ENCODE measurements at regions not wholly inside any gene's neighbourhood (a gene's known extent, or its start where the extent isn't known, plus 50 kb on each side); places are given as distances from the start of the nearest gene placed in this dataset.
A peak's percentile ranks its signal among the peaks of the same experiment; 100 is the strongest.
"Not testable (repeated sequence)": the region's sequence is repeated elsewhere in the genome, so short reads cannot be mapped to it uniquely, and the experiment has no call there.

DNA sequence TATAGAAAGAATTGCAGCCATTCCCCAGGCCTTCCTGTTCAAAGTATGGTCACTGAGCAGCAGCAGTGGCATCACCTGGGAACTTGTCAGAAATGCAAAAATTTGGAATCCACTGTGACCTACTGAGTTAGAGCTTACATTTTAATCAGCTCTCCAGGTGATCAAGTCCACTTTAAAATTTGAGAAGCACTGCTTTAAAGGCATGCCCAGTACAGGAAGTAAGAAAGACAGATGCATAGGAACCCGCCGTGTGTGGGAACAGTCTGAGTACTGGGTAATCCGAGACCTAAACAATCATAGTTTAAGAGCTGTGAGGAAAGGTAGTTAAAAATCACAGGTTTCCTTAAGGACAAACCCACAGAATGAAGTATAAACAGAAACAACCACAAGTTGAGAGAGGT, 462.4 kb downstream of the RAB38 start:
- Histone ChIP-seq H3K27ac (ENCODE audit: insufficient read depth in 1 of 2, low read depth in 1 of 2, low read length in 2 of 2, poor library complexity in 1 of 2, severe bottlenecking in 2 of 2) (no peak overlapping the region), H3K36me3 (ENCODE audit: control insufficient read depth in 4 of 4, insufficient read depth in 4 of 4, low read length in 3 of 4) (no peaks in the 10 kb centered on the region), H3K27me3 (replicated peaks in 2 of 5; ENCODE audit: control insufficient read depth in 4 of 5, insufficient read depth in 5 of 5, low read length in 4 of 5) (no peaks in the 10 kb centered on the region), H3K4me1 (ENCODE audit: control extremely low read depth in 1 of 4, control insufficient read depth in 4 of 4, insufficient read depth in 4 of 4, low read length in 3 of 4) (no peaks in the 10 kb centered on the region), H3K9me3 (ENCODE audit: control extremely low read depth in 1 of 5, control insufficient read depth in 4 of 5, insufficient read depth in 2 of 5, low read depth in 1 of 5, low read length in 4 of 5) (no peaks in the 10 kb centered on the region), H3K4me3 (ENCODE audit: control insufficient read depth in 1 of 7, extremely low read depth in 1 of 7, insufficient read depth in 4 of 7, low read depth in 2 of 7, low read length in 6 of 7) (no peak overlapping the region)
- peak in 1 of 3 donors; percentile 13 for DNase-seq
- WGBS (ENCODE audit: insufficient coverage): no CpG with 5 or more reads among the region's 3 CpGs
- CTCF ChIA-PET: no interaction called here
- POLR2A ChIA-PET: no interaction called here

- Histone ChIP-seq H3K27ac (ENCODE audit: insufficient read depth in 1 of 2, low read depth in 1 of 2, low read length in 2 of 2, poor library complexity in 1 of 2, severe bottlenecking in 2 of 2) (no peak overlapping the region), H3K4me1 (ENCODE audit: control extremely low read depth in 1 of 4, control insufficient read depth in 4 of 4, insufficient read depth in 4 of 4, low read length in 3 of 4) (no peaks in the 10 kb centered on the region), H3K36me3 (ENCODE audit: control insufficient read depth in 4 of 4, insufficient read depth in 4 of 4, low read length in 3 of 4) (no peaks in the 10 kb centered on the region), H3K27me3 (replicated peaks in 2 of 5; ENCODE audit: control insufficient read depth in 4 of 5, insufficient read depth in 5 of 5, low read length in 4 of 5) (no peaks in the 10 kb centered on the region), H3K4me3 (ENCODE audit: control insufficient read depth in 1 of 7, extremely low read depth in 1 of 7, insufficient read depth in 4 of 7, low read depth in 2 of 7, low read length in 6 of 7) (no peak overlapping the region), H3K9me3 (ENCODE audit: control extremely low read depth in 1 of 5, control insufficient read depth in 4 of 5, insufficient read depth in 2 of 5, low read depth in 1 of 5, low read length in 4 of 5) (no peaks in the 10 kb centered on the region)
- no peak for DNase-seq
- ChIA-PET POLR2A (no interaction called here), CTCF (no interaction called here)
- 94% methylated on average over 2 of the region's 3 CpGs for WGBS (ENCODE audit: insufficient coverage)
Measured at GRCh38 chr11:87712391-87712790, 462.9 kb downstream of the RAB38 start.

DNA sequence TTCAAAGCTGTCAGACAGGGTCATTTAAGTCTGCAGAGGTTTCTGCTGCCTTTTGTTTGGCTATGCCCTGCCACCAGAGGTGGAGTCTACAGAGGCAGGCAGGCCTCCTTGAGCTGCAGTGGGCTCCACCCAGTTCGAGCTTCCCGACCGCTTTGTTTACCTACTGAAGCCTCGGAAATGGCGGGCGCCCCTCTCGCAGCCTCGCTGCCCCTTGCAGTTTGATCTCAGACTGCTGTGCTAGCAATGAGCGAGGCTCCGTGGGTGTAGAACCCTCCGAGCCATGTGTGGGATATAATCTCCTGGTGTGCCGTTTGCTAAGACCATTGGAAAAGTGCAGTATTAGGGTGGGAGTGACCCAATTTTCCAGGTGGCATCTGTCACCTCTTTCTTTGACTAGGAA, 471.7 kb downstream of the RAB38 start:
- POLR2A ChIA-PET; H3K27me3 ChIP-seq (replicated peaks in 2 of 5; ENCODE audit: control insufficient read depth in 4 of 5, insufficient read depth in 5 of 5, low read length in 4 of 5); H3K9me3 ChIP-seq (ENCODE audit: control extremely low read depth in 1 of 5, control insufficient read depth in 4 of 5, insufficient read depth in 2 of 5, low read depth in 1 of 5, low read length in 4 of 5); H3K36me3 ChIP-seq (ENCODE audit: control insufficient read depth in 4 of 4, insufficient read depth in 4 of 4, low read length in 3 of 4); H3K27ac ChIP-seq (ENCODE audit: insufficient read depth in 1 of 2, low read depth in 1 of 2, low read length in 2 of 2, poor library complexity in 1 of 2, severe bottlenecking in 2 of 2); DNase-seq; H3K4me1 ChIP-seq (ENCODE audit: control extremely low read depth in 1 of 4, control insufficient read depth in 4 of 4, insufficient read depth in 4 of 4, low read length in 3 of 4); H3K4me3 ChIP-seq (ENCODE audit: control insufficient read depth in 1 of 7, extremely low read depth in 1 of 7, insufficient read depth in 4 of 7, low read depth in 2 of 7, low read length in 6 of 7): not testable (repeated sequence)
- CTCF ChIA-PET: interaction anchor here (1.1 kb wide), 1 partner anchor 19 kb away, joined by 3 read pairs; no protein-coding TSS in a partner anchor
- 81% methylated on average over 10 of the region's 12 CpGs for WGBS (ENCODE audit: insufficient coverage)

- CTCF ChIA-PET: no interaction called here
- DNase-seq: no peak
- Histone ChIP-seq H3K9me3 (ENCODE audit: control extremely low read depth in 1 of 5, control insufficient read depth in 4 of 5, insufficient read depth in 2 of 5, low read depth in 1 of 5, low read length in 4 of 5) (no peaks in the 10 kb centered on the region), H3K4me3 (ENCODE audit: control insufficient read depth in 1 of 7, extremely low read depth in 1 of 7, insufficient read depth in 4 of 7, low read depth in 2 of 7, low read length in 6 of 7) (no peak overlapping the region), H3K36me3 (ENCODE audit: control insufficient read depth in 4 of 4, insufficient read depth in 4 of 4, low read length in 3 of 4) (no peaks in the 10 kb centered on the region), H3K27me3 (replicated peaks in 2 of 5; ENCODE audit: control insufficient read depth in 4 of 5, insufficient read depth in 5 of 5, low read length in 4 of 5) (no peaks in the 10 kb centered on the region), H3K27ac (ENCODE audit: insufficient read depth in 1 of 2, low read depth in 1 of 2, low read length in 2 of 2, poor library complexity in 1 of 2, severe bottlenecking in 2 of 2) (no peak overlapping the region), H3K4me1 (ENCODE audit: control extremely low read depth in 1 of 4, control insufficient read depth in 4 of 4, insufficient read depth in 4 of 4, low read length in 3 of 4) (no peaks in the 10 kb centered on the region)
- POLR2A ChIA-PET: no interaction called here
- WGBS (ENCODE audit: insufficient coverage): 50% methylated on average over 1 of the region's 1 CpG
Measured at GRCh38 chr11:87675993-87676392, 499.2 kb downstream of the RAB38 start.

GRCh38 chr11:87666730-87667129, 508.5 kb downstream of the RAB38 start:
- Histone ChIP-seq H3K4me1 (ENCODE audit: control extremely low read depth in 1 of 4, control insufficient read depth in 4 of 4, insufficient read depth in 4 of 4, low read length in 3 of 4) (no peaks in the 10 kb centered on the region), H3K4me3 (ENCODE audit: control insufficient read depth in 1 of 7, extremely low read depth in 1 of 7, insufficient read depth in 4 of 7, low read depth in 2 of 7, low read length in 6 of 7) (no peak overlapping the region), H3K27me3 (replicated peaks in 2 of 5; ENCODE audit: control insufficient read depth in 4 of 5, insufficient read depth in 5 of 5, low read length in 4 of 5) (no peaks in the 10 kb centered on the region), H3K27ac (ENCODE audit: insufficient read depth in 1 of 2, low read depth in 1 of 2, low read length in 2 of 2, poor library complexity in 1 of 2, severe bottlenecking in 2 of 2) (no peak overlapping the region), H3K9me3 (ENCODE audit: control extremely low read depth in 1 of 5, control insufficient read depth in 4 of 5, insufficient read depth in 2 of 5, low read depth in 1 of 5, low read length in 4 of 5) (no peaks in the 10 kb centered on the region), H3K36me3 (ENCODE audit: control insufficient read depth in 4 of 4, insufficient read depth in 4 of 4, low read length in 3 of 4) (no peaks in the 10 kb centered on the region)
- 92% methylated on average over 6 of the region's 6 CpGs for WGBS (ENCODE audit: insufficient coverage)
- ChIA-PET CTCF (no interaction called here), POLR2A (no interaction called here)
- no peak for DNase-seq

DNA sequence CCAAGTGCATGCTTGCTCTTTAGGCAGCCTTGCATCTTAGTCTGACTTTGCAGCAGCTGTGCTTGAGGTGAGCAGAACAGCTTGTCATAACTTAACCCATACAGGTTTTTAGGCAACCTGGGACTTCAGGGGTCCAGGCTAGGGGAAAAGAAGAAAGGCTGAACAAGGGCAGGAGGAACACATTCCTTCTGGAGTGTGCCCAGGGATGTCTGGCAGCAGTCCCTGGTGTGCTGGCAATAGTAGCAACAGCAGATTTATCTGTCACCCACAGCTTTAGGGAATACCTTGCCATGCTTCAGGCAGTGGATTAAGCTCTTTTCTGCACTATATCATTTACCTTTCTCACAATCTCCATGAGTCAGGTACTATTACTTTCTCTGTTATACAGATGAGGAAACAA, 513.0 kb downstream of the RAB38 start:
- ChIA-PET CTCF (no interaction called here), POLR2A (no interaction called here)
- no peak for DNase-seq
- no peaks in the 10 kb centered on the region for H3K4me1 ChIP-seq (ENCODE audit: control extremely low read depth in 1 of 4, control insufficient read depth in 4 of 4, insufficient read depth in 4 of 4, low read length in 3 of 4)
- no peaks in the 10 kb centered on the region for H3K36me3 ChIP-seq (ENCODE audit: control insufficient read depth in 4 of 4, insufficient read depth in 4 of 4, low read length in 3 of 4)
- no peaks in the 10 kb centered on the region for H3K27me3 ChIP-seq (replicated peaks in 2 of 5; ENCODE audit: control insufficient read depth in 4 of 5, insufficient read depth in 5 of 5, low read length in 4 of 5)
- H3K27ac ChIP-seq (ENCODE audit: insufficient read depth in 1 of 2, low read depth in 1 of 2, low read length in 2 of 2, poor library complexity in 1 of 2, severe bottlenecking in 2 of 2): no peak overlapping the region
- H3K9me3 ChIP-seq (ENCODE audit: control extremely low read depth in 1 of 5, control insufficient read depth in 4 of 5, insufficient read depth in 2 of 5, low read depth in 1 of 5, low read length in 4 of 5): no peaks in the 10 kb centered on the region
- no peak overlapping the region for H3K4me3 ChIP-seq (ENCODE audit: control insufficient read depth in 1 of 7, extremely low read depth in 1 of 7, insufficient read depth in 4 of 7, low read depth in 2 of 7, low read length in 6 of 7)

DNA sequence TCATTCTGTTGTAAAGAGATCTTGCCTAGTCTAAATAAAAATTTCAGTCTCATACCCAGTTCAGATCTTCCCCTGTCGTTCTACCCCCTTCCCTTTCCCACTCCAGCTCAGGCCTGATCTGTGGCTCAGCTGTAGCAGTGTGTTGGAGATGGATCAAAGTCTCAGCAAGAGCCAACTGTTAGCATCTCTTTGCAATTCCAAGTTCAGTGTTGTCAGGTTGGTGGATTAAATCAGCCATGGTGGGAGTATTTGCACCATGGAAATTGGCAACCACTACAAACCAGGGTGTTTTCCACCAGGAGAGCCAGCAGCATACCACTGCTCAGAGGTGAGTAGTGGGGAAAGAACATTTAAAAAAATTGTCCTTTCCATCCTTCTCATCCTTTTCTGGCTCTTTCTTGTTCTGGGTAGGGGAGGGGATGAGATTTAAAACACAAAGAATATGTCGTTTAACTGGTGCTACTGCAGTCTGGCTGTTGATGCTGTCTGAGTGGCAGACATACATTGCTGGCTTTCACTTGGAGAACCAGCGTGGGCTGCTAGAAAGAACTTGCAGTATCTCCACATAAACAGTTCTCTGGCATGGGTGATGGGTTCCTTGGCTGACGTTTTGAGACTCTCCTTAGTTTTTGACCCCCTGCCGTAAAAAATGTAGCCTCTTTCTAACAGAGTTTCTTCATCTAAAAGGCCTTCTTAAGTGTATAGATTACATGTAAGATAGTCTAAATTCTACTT, 514.1 kb downstream of the RAB38 start:
- Histone ChIP-seq H3K4me1 (ENCODE audit: control extremely low read depth in 1 of 4, control insufficient read depth in 4 of 4, insufficient read depth in 4 of 4, low read length in 3 of 4) (no peaks in the 10 kb centered on the region), H3K27ac (ENCODE audit: insufficient read depth in 1 of 2, low read depth in 1 of 2, low read length in 2 of 2, poor library complexity in 1 of 2, severe bottlenecking in 2 of 2) (no peak overlapping the region), H3K4me3 (ENCODE audit: control insufficient read depth in 1 of 7, extremely low read depth in 1 of 7, insufficient read depth in 4 of 7, low read depth in 2 of 7, low read length in 6 of 7) (no peak overlapping the region), H3K27me3 (replicated peaks in 2 of 5; ENCODE audit: control insufficient read depth in 4 of 5, insufficient read depth in 5 of 5, low read length in 4 of 5) (no peaks in the 10 kb centered on the region), H3K36me3 (ENCODE audit: control insufficient read depth in 4 of 4, insufficient read depth in 4 of 4, low read length in 3 of 4) (no peaks in the 10 kb centered on the region), H3K9me3 (ENCODE audit: control extremely low read depth in 1 of 5, control insufficient read depth in 4 of 5, insufficient read depth in 2 of 5, low read depth in 1 of 5, low read length in 4 of 5) (no peaks in the 10 kb centered on the region)
- WGBS (ENCODE audit: insufficient coverage): 100% methylated on average over 1 of the region's 5 CpGs
- ChIA-PET POLR2A (no interaction called here), CTCF (no interaction called here)
- no peak for DNase-seq

Measured in common myeloid progenitor, CD34-positive (primary cell).